Lung (tissue), 11 donors: ENCODE measurements at regions not wholly inside any gene's neighbourhood (a gene's known extent, or its start where the extent isn't known, plus 50 kb on each side); places are given as distances from the start of the nearest gene placed in this dataset.

ENCODE experiments used
- ATAC-seq: fragments of 200-7000 bp; cut with Tn5 transposase; one replicate; pipeline ENCODE4 v1.9.1; 2020; ENCODE audit warnings: moderate number of reproducible peaks; ENCODE audit not compliant: insufficient read depth, low FRiP score
- DNase-seq, 3 donors: peaks; one replicate each; pipeline ENCODE4 v3.0.0-alpha.2; 2013 to 2017
- H3K27ac ChIP-seq, 2 donors: one replicate each; pipeline ENCODE4 v1.5.1; 2013; ENCODE audit warnings: mild to moderate bottlenecking in 2 of 2, moderate library complexity in 2 of 2, control low read depth in 1 of 2, inconsistent platforms in 1 of 2, low read depth in 1 of 2, low read length in 1 of 2
- H3K27me3 ChIP-seq, 3 donors: one replicate each; pipeline ENCODE4 v1.5.1; 2013; ENCODE audit warnings: low read length in 2 of 3; ENCODE audit not compliant: control insufficient read depth in 3 of 3, insufficient read depth in 3 of 3
- H3K36me3 ChIP-seq, 4 donors: one replicate each; pipeline ENCODE4 v1.5.1; 2013; ENCODE audit warnings: low read length in 4 of 4, mild to moderate bottlenecking in 1 of 4, moderate library complexity in 1 of 4; ENCODE audit not compliant: control insufficient read depth in 4 of 4, insufficient read depth in 4 of 4
- H3K4me1 ChIP-seq, 5 donors: one replicate each; pipeline ENCODE4 v1.5.1; 2013; ENCODE audit warnings: low read length in 5 of 5, mild to moderate bottlenecking in 2 of 5, moderate library complexity in 1 of 5; ENCODE audit not compliant: control insufficient read depth in 5 of 5, insufficient read depth in 5 of 5
- H3K4me3 ChIP-seq: one replicate; pipeline ENCODE4 v1.5.1; 2013; ENCODE audit warnings: mild to moderate bottlenecking, control low read depth, moderate library complexity
- H3K9ac ChIP-seq, 2 donors: one replicate each; pipeline ENCODE4 v1.5.1; 2013; ENCODE audit warnings: low read length in 2 of 2, control low read depth in 1 of 2; ENCODE audit not compliant: insufficient read depth in 1 of 2
- H3K9me3 ChIP-seq, 4 donors: one replicate each; pipeline ENCODE4 v1.5.1; 2013; ENCODE audit warnings: low read length in 3 of 4, mild to moderate bottlenecking in 1 of 4, moderate library complexity in 1 of 4; ENCODE audit not compliant: control insufficient read depth in 4 of 4, insufficient read depth in 3 of 4
- CTCF ChIP-seq: IDR thresholded peaks from 2 replicates; pipeline ENCODE4 v1.5.1; 2012; ENCODE audit warnings: mild to moderate bottlenecking; ENCODE audit errors: control extremely low read depth, extremely low read depth
- WGBS, 2 donors: extraction: QIAGEN DNeasy Blood & Tissue Kit; methylation state at CpG; one replicate each; pipeline ENCODE4 v1.1.7; 2013; 5-methylcytosine and 5-hydroxymethylcytosine counted together
- donor health status: control.
- donor health status: control.
- donor health status: Bipolar disorder and iron deficiency.
- donor health status: healthy.
- donor health status: DM: yes; HTN: yes; CAD: no.

DNA sequence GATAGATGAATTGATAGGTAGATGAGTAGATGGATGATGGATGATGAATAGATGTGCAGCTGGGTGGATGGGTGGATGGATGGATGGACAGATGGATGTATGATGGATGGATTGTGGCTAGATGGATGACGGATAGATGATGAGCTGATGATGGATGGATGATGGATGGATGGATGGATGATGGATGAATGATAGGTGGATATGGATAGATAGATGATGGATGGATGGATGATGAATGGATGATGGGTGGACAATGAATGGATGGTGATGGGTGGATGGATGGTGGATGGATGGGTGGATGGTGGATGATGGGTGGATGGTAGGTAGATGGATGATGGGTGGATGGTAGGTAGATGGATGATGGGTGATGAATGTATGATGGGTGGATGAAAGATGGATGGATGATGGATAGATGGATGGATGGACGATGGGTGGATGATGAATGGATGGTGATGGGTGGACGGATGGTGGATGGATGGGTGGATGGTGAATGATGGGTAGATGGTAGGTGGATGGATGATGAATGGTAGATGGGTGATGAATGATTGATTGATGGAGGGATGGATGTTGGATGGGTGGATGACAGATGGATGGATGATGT is 1261.7 kb downstream of the BRD1 start:
- H3K36me3 ChIP-seq: no peaks in the 10 kb centered on the region
- H3K9me3 ChIP-seq: peaks cover 0 to 13% (median 4%) of the 10 kb centered on the region in 4 donors
- H3K9ac ChIP-seq: no peak overlapping the region
- ATAC-seq (no peak), DNase-seq (no peak)
- no peak overlapping the region for H3K27ac ChIP-seq
- H3K27me3 ChIP-seq: no peaks in the 10 kb centered on the region
- TF ChIP-seq CTCF: no peak
- H3K4me1 ChIP-seq: peaks cover 0 to 5% (median 0%) of the 10 kb centered on the region in 5 donors
- no peak overlapping the region for H3K4me3 ChIP-seq
- WGBS, 2 donors: 94 to 98% methylated on average over 3 of the region's 3 CpGs

GRCh38 chr22:48564995-48565394 is 1262.7 kb downstream of the BRD1 start:
- no peaks in the 10 kb centered on the region for H3K27me3 ChIP-seq
- ATAC-seq (no peak), DNase-seq (no peak)
- WGBS, 2 donors: 91 to 96% methylated on average over 10 of the region's 10 CpGs
- TF ChIP-seq CTCF: no peak
- no peak overlapping the region for H3K27ac ChIP-seq
- no peaks in the 10 kb centered on the region for H3K36me3 ChIP-seq
- peaks cover 0 to 9% (median 2%) of the 10 kb centered on the region in 4 donors for H3K9me3 ChIP-seq
- no peak overlapping the region for H3K9ac ChIP-seq
- H3K4me3 ChIP-seq: no peak overlapping the region
- H3K4me1 ChIP-seq: peaks cover 0 to 5% (median 0%) of the 10 kb centered on the region in 5 donors

GRCh38 chr22:48563966-48564330 is 1263.7 kb downstream of the BRD1 start:
- TF ChIP-seq CTCF: no peak

More at GRCh38 chr22:48563966-48564330, 1263.7 kb downstream of the BRD1 start:
- Histone ChIP-seq H3K36me3 (no peaks in the 10 kb centered on the region), H3K4me3 (no peak overlapping the region), H3K27me3 (no peaks in the 10 kb centered on the region), H3K27ac (no peak overlapping the region), H3K9me3 (peaks cover 0 to 3% (median under 1%) of the 10 kb centered on the region in 4 donors), H3K9ac (no peak overlapping the region), H3K4me1 (peaks cover 0 to 5% (median 0%) of the 10 kb centered on the region in 5 donors)
- ATAC-seq (no peak), DNase-seq (no peak)
- WGBS, 2 donors: 95% methylated on average over 17 of the region's 17 CpGs
